ENCODE measurements at regions not wholly inside any gene's neighbourhood (a gene's known extent, or its start where the extent isn't known, plus 50 kb on each side); places are given as distances from the start of the nearest gene placed in this dataset.

- Histone ChIP-seq H3K36me3 (no peaks in the 10 kb centered on the region), H3K27me3 (replicated peaks; ENCODE audit: insufficient read depth) (no peaks in the 10 kb centered on the region), H3K9me3 (no peaks in the 10 kb centered on the region), H3K4me1 (ENCODE audit: control insufficient read depth in 1 of 2, low read depth in 2 of 2) (no peaks in the 10 kb centered on the region), H3K4me3 (no peak overlapping the region), H3K27ac (no peak overlapping the region)
- no peak for DNase-seq (ENCODE audit: low spot score)
- no peak for TF ChIP-seq CTCF (IDR thresholded peaks at IDR 0.05)
- no peak for ATAC-seq (ENCODE audit: insufficient number of reproducible peaks, low FRiP score, low read depth)
These were observed 617.7 kb upstream of the GRIA3 start for GRCh38 chrX:122566401-122566800.

GRCh38 chrX:122567911-122568310 lies 616.2 kb upstream of the GRIA3 start:
- DNase-seq (ENCODE audit: low spot score) (no peak), ATAC-seq (ENCODE audit: insufficient number of reproducible peaks, low FRiP score, low read depth) (no peak)
- no peak for TF ChIP-seq CTCF (IDR thresholded peaks at IDR 0.05)
- H3K27me3 ChIP-seq (replicated peaks; ENCODE audit: insufficient read depth), result no peaks in the 10 kb centered on the region
- H3K4me3 ChIP-seq, result no peak overlapping the region
- no peaks in the 10 kb centered on the region for H3K9me3 ChIP-seq
- no peaks in the 10 kb centered on the region for H3K4me1 ChIP-seq (ENCODE audit: control insufficient read depth in 1 of 2, low read depth in 2 of 2)
- no peak overlapping the region for H3K27ac ChIP-seq
- no peaks in the 10 kb centered on the region for H3K36me3 ChIP-seq

- Histone ChIP-seq H3K36me3 (no peaks in the 10 kb centered on the region), H3K4me3 (no peak overlapping the region), H3K4me1 (ENCODE audit: control insufficient read depth in 1 of 2, low read depth in 2 of 2) (no peaks in the 10 kb centered on the region), H3K27ac (no peak overlapping the region), H3K9me3 (no peaks in the 10 kb centered on the region), H3K27me3 (replicated peaks; ENCODE audit: insufficient read depth) (no peaks in the 10 kb centered on the region)
- no peak for TF ChIP-seq CTCF (IDR thresholded peaks at IDR 0.05)
- no peak for DNase-seq (ENCODE audit: low spot score)
- no peak for ATAC-seq (ENCODE audit: insufficient number of reproducible peaks, low FRiP score, low read depth)
These were observed 611.6 kb upstream of the GRIA3 start for GRCh38 chrX:122572461-122572860.

- Histone ChIP-seq H3K27ac (no peak overlapping the region), H3K9me3 (no peaks in the 10 kb centered on the region), H3K4me3 (no peak overlapping the region), H3K4me1 (ENCODE audit: control insufficient read depth in 1 of 2, low read depth in 2 of 2) (no peaks in the 10 kb centered on the region), H3K36me3 (no peaks in the 10 kb centered on the region), H3K27me3 (replicated peaks; ENCODE audit: insufficient read depth) (no peaks in the 10 kb centered on the region)
- TF ChIP-seq CTCF (IDR thresholded peaks at IDR 0.05), result no peak
- ATAC-seq (ENCODE audit: insufficient number of reproducible peaks, low FRiP score, low read depth) (no peak), DNase-seq (ENCODE audit: low spot score) (no peak)
These were observed 605.0 kb upstream of the GRIA3 start for GRCh38 chrX:122579036-122579435.

GRCh38 chrX:122579526-122579925 lies 604.6 kb upstream of the GRIA3 start:
- TF ChIP-seq CTCF (IDR thresholded peaks at IDR 0.05), result no peak
- Histone ChIP-seq H3K4me3 (no peak overlapping the region), H3K9me3 (no peaks in the 10 kb centered on the region), H3K27ac (no peak overlapping the region), H3K36me3 (no peaks in the 10 kb centered on the region), H3K4me1 (ENCODE audit: control insufficient read depth in 1 of 2, low read depth in 2 of 2) (no peaks in the 10 kb centered on the region), H3K27me3 (replicated peaks; ENCODE audit: insufficient read depth) (no peaks in the 10 kb centered on the region)
- DNase-seq (ENCODE audit: low spot score), result no peak
- no peak for ATAC-seq (ENCODE audit: insufficient number of reproducible peaks, low FRiP score, low read depth)
